CD4-positive, CD25-positive, alpha-beta regulatory T cell (primary cell): ENCODE measurements at regions not wholly inside any gene's neighbourhood (a gene's known extent, or its start where the extent isn't known, plus 50 kb on each side); places are given as distances from the start of the nearest gene placed in this dataset.
"Not testable (repeated sequence)": the region's sequence is repeated elsewhere in the genome, so short reads cannot be mapped to it uniquely, and the experiment has no call there.

Experiments used
- ATAC-seq, 2 donors: fragments of 150-1000 bp; cut with Tn5 transposase; one replicate each; pipeline ENCODE4 v1.10.0; 2021; ENCODE audit warnings: low read depth in 2 of 2, moderate number of reproducible peaks in 2 of 2, moderate library complexity in 1 of 2
- DNase-seq, 3 donors: peaks; one replicate each; pipeline versions ENCODE4 v3.0.0 to v3.0.0-alpha.2; 2012 to 2022; ENCODE audit warnings: mixed read lengths in 1 of 3
- H3K27ac ChIP-seq: one replicate; pipeline ENCODE4 v1.7.0; 2013; ENCODE audit warnings: mild to moderate bottlenecking, low read length; ENCODE audit not compliant: insufficient read depth, poor library complexity, severe bottlenecking
- H3K27me3 ChIP-seq: one replicate; pipeline ENCODE4 v1.7.0; 2013; ENCODE audit warnings: low read length; ENCODE audit not compliant: control insufficient read depth, insufficient read depth
- H3K36me3 ChIP-seq: one replicate; pipeline ENCODE4 v1.7.0; 2013; ENCODE audit warnings: mild to moderate bottlenecking, low read length, moderate library complexity; ENCODE audit not compliant: control insufficient read depth, insufficient read depth
- H3K4me1 ChIP-seq: 2 replicates; pipeline ENCODE4 v1.7.0; 2013; ENCODE audit warnings: mild to moderate bottlenecking, low read length; ENCODE audit not compliant: insufficient read depth, control insufficient read depth, poor library complexity, severe bottlenecking
- H3K4me3 ChIP-seq: one replicate; pipeline ENCODE4 v1.7.0; 2013; ENCODE audit warnings: low read depth, mild to moderate bottlenecking, low read length, moderate library complexity
- H3K9me3 ChIP-seq, 2 experiments: 1 replicate in 1 of 2; 2 replicates in 1 of 2; pipeline ENCODE4 v1.7.0; 2013; ENCODE audit warnings: low read length in 2 of 2, mild to moderate bottlenecking in 1 of 2, moderate library complexity in 1 of 2; ENCODE audit not compliant: control insufficient read depth in 2 of 2
- H3K27ac Mint-ChIP-seq, 3 donors: one replicate each; pipeline ENCODE4 v1.8.0; 2020 to 2022; ENCODE audit warnings: mild to moderate bottlenecking in 3 of 3, mixed read lengths in 3 of 3, moderate library complexity in 2 of 3
- H3K27me3 Mint-ChIP-seq: one replicate; pipeline ENCODE4 v1.8.0; 2022; ENCODE audit warnings: mild to moderate bottlenecking, mixed read lengths
- H3K36me3 Mint-ChIP-seq: one replicate; pipeline ENCODE4 v1.8.0; 2020; ENCODE audit warnings: mixed read lengths
- H3K4me1 Mint-ChIP-seq, 4 donors: one replicate each; pipeline ENCODE4 v1.8.0; 2020 to 2022; ENCODE audit warnings: mixed read lengths in 4 of 4, mild to moderate bottlenecking in 1 of 4
- H3K4me3 Mint-ChIP-seq, 4 donors: one replicate each; pipeline ENCODE4 v1.8.0; 2020 to 2022; ENCODE audit warnings: mild to moderate bottlenecking in 4 of 4, mixed read lengths in 4 of 4, moderate library complexity in 3 of 4
- H3K9me3 Mint-ChIP-seq, 7 donors: one replicate each; pipeline ENCODE4 v1.8.0; 2020 to 2022; ENCODE audit warnings: mixed read lengths in 7 of 7, mild to moderate bottlenecking in 3 of 7, moderate library complexity in 2 of 7

GRCh38 chr7:51850126-51850525, 533.5 kb upstream of the COBL start:
- Histone ChIP-seq H3K36me3 (no peaks in the 10 kb centered on the region), H3K9me3 (peaks cover 2 to 14% of the 10 kb centered on the region in 2 experiments), H3K4me3 (no peak overlapping the region), H3K27ac (no peak overlapping the region), H3K4me1 (no peaks in the 10 kb centered on the region), H3K27me3 (no peaks in the 10 kb centered on the region)
- Mint-ChIP-seq H3K27me3 (no peaks in the 10 kb centered on the region), H3K4me1 (no peaks in the 10 kb centered on the region), H3K9me3 (peaks cover 4 to 13% (median 8%) of the 10 kb centered on the region in 7 donors), H3K4me3 (no peak overlapping the region), H3K36me3 (no peaks in the 10 kb centered on the region), H3K27ac (no peak overlapping the region)
- no peak for ATAC-seq
- DNase-seq: no peak

GRCh38 chr7:51847461-51848134, 531.0 kb upstream of the COBL start:
- H3K27me3 Mint-ChIP-seq: no peaks in the 10 kb centered on the region
- no peak overlapping the region for H3K27ac ChIP-seq
- DNase-seq (no peak), ATAC-seq (no peak)
- H3K27ac Mint-ChIP-seq: no peak overlapping the region
- H3K36me3 ChIP-seq: no peaks in the 10 kb centered on the region
- no peak overlapping the region for H3K4me3 ChIP-seq
- no peaks in the 10 kb centered on the region for H3K4me1 ChIP-seq
- no peaks in the 10 kb centered on the region for H3K27me3 ChIP-seq
- H3K4me1 Mint-ChIP-seq: no peaks in the 10 kb centered on the region
- no peaks in the 10 kb centered on the region for H3K36me3 Mint-ChIP-seq
- peaks cover 2 to 15% (median 6%) of the 10 kb centered on the region in 7 donors for H3K9me3 Mint-ChIP-seq
- no peak overlapping the region for H3K4me3 Mint-ChIP-seq
- peaks cover 0 to 2% of the 10 kb centered on the region in 2 experiments for H3K9me3 ChIP-seq

GRCh38 chr7:51839130-51839529, 522.5 kb upstream of the COBL start:
- not testable (repeated sequence) for H3K27me3 Mint-ChIP-seq, H3K4me1 ChIP-seq, H3K4me3 ChIP-seq, H3K27ac Mint-ChIP-seq, H3K36me3 ChIP-seq, H3K27ac ChIP-seq, H3K36me3 Mint-ChIP-seq, H3K27me3 ChIP-seq, H3K9me3 ChIP-seq, DNase-seq, H3K4me3 Mint-ChIP-seq, ATAC-seq, H3K4me1 Mint-ChIP-seq
- H3K9me3 Mint-ChIP-seq: peaks cover 0 to 29% (median 7%) of the 10 kb centered on the region in 7 donors

- no peaks in the 10 kb centered on the region for H3K36me3 Mint-ChIP-seq
- H3K4me1 Mint-ChIP-seq: no peaks in the 10 kb centered on the region
- H3K9me3 ChIP-seq: peaks cover 0 to 6% of the 10 kb centered on the region in 2 experiments
- H3K4me1 ChIP-seq: no peaks in the 10 kb centered on the region
- no peak overlapping the region for H3K27ac Mint-ChIP-seq
- no peak overlapping the region for H3K4me3 ChIP-seq
- H3K4me3 Mint-ChIP-seq: no peak overlapping the region
- no peak overlapping the region for H3K27ac ChIP-seq
- no peaks in the 10 kb centered on the region for H3K27me3 ChIP-seq
- no peaks in the 10 kb centered on the region for H3K36me3 ChIP-seq
- DNase-seq (no peak), ATAC-seq (no peak)
- no peaks in the 10 kb centered on the region for H3K27me3 Mint-ChIP-seq
- H3K9me3 Mint-ChIP-seq: peaks cover 0 to 32% (median 4%) of the 10 kb centered on the region in 7 donors
Measured at GRCh38 chr7:51827631-51828030, 511.0 kb upstream of the COBL start.

- Histone ChIP-seq H3K27ac (no peak overlapping the region), H3K36me3 (no peaks in the 10 kb centered on the region), H3K4me1 (no peaks in the 10 kb centered on the region), H3K9me3 (peaks cover 3 to 6% of the 10 kb centered on the region in 2 experiments), H3K4me3 (no peak overlapping the region), H3K27me3 (no peaks in the 10 kb centered on the region)
- Mint-ChIP-seq H3K9me3 (peaks cover 0 to 17% (median 6%) of the 10 kb centered on the region in 7 donors), H3K27ac (no peak overlapping the region), H3K4me3 (no peak overlapping the region), H3K4me1 (no peaks in the 10 kb centered on the region), H3K27me3 (no peaks in the 10 kb centered on the region), H3K36me3 (no peaks in the 10 kb centered on the region)
- ATAC-seq (no peak), DNase-seq (no peak)
Measured at GRCh38 chr7:51824050-51824449, 507.4 kb upstream of the COBL start.

GRCh38 chr7:51823437-51823836, 506.8 kb upstream of the COBL start:
- DNase-seq: no peak
- Mint-ChIP-seq H3K9me3 (peaks cover 0 to 17% (median 7%) of the 10 kb centered on the region in 7 donors), H3K36me3 (no peaks in the 10 kb centered on the region), H3K4me1 (no peaks in the 10 kb centered on the region), H3K27me3 (no peaks in the 10 kb centered on the region), H3K27ac (no peak overlapping the region), H3K4me3 (no peak overlapping the region)
- Histone ChIP-seq H3K4me3 (no peak overlapping the region), H3K27me3 (no peaks in the 10 kb centered on the region), H3K36me3 (no peaks in the 10 kb centered on the region), H3K9me3 (peaks cover 0 to 6% of the 10 kb centered on the region in 2 experiments), H3K27ac (no peak overlapping the region), H3K4me1 (no peaks in the 10 kb centered on the region)
- no peak for ATAC-seq

- Mint-ChIP-seq H3K4me1 (no peaks in the 10 kb centered on the region), H3K27me3 (no peaks in the 10 kb centered on the region)
Measured at GRCh38 chr7:51817694-51818225, 501.2 kb upstream of the COBL start.

More at GRCh38 chr7:51817694-51818225, 501.2 kb upstream of the COBL start:
- no peak overlapping the region for H3K27ac Mint-ChIP-seq
- no peak overlapping the region for H3K4me3 Mint-ChIP-seq
- Histone ChIP-seq H3K4me3 (no peak overlapping the region), H3K27ac (no peak overlapping the region), H3K27me3 (no peaks in the 10 kb centered on the region), H3K4me1 (no peaks in the 10 kb centered on the region), H3K36me3 (no peaks in the 10 kb centered on the region), H3K9me3 (peaks cover 0 to 6% of the 10 kb centered on the region in 2 experiments)
- DNase-seq (no peak), ATAC-seq (no peak)
- peaks cover 0 to 21% (median 8%) of the 10 kb centered on the region in 7 donors for H3K9me3 Mint-ChIP-seq
- H3K36me3 Mint-ChIP-seq: no peaks in the 10 kb centered on the region
